Activated CD8-positive, alpha-beta memory T cell treated with anti-CD3 and anti-CD28 coated beads, Interleukin-2, amount 10 ng/mL, durations not matched to agents 7 days and 5 days (primary cell): ENCODE measurements at regions not wholly inside any gene's neighbourhood (a gene's known extent, or its start where the extent isn't known, plus 50 kb on each side); places are given as distances from the start of the nearest gene placed in this dataset.

Experiments
- ATAC-seq: fragments of 150-1000 bp; cut with Tn5 transposase; one replicate; pipeline ENCODE4 v1.10.0; 2021; ENCODE audit warnings: moderate library complexity
- CTCF ChIA-PET: fragments of 350-600 bp; sonication (Branson Sonifier 250); formaldehyde crosslinking; loops from one replicate; lab custom pipeline; 2021; ENCODE audit warnings: antibody characterized with exemption; lab: Charles Lee
- DNase-seq: peaks from one replicate; pipeline ENCODE4 v3.0.0-alpha.2; 2020
- H3K27ac Mint-ChIP-seq: one replicate; pipeline ENCODE4 v1.8.0; 2021; ENCODE audit warnings: mild to moderate bottlenecking, mixed read lengths
- H3K27me3 Mint-ChIP-seq: one replicate; pipeline ENCODE4 v1.8.0; 2021; ENCODE audit warnings: mixed read lengths
- H3K36me3 Mint-ChIP-seq: one replicate; pipeline ENCODE4 v1.8.0; 2021; ENCODE audit warnings: mild to moderate bottlenecking, mixed read lengths
- H3K4me1 Mint-ChIP-seq: one replicate; pipeline ENCODE4 v1.8.0; 2021; ENCODE audit warnings: mixed read lengths
- H3K4me3 Mint-ChIP-seq: one replicate; pipeline ENCODE4 v1.8.0; 2021; ENCODE audit warnings: mild to moderate bottlenecking, moderate library complexity, mixed read lengths
- H3K9me3 Mint-ChIP-seq: one replicate; pipeline ENCODE4 v1.8.0; 2022; ENCODE audit warnings: low read depth, mixed read lengths

DNA sequence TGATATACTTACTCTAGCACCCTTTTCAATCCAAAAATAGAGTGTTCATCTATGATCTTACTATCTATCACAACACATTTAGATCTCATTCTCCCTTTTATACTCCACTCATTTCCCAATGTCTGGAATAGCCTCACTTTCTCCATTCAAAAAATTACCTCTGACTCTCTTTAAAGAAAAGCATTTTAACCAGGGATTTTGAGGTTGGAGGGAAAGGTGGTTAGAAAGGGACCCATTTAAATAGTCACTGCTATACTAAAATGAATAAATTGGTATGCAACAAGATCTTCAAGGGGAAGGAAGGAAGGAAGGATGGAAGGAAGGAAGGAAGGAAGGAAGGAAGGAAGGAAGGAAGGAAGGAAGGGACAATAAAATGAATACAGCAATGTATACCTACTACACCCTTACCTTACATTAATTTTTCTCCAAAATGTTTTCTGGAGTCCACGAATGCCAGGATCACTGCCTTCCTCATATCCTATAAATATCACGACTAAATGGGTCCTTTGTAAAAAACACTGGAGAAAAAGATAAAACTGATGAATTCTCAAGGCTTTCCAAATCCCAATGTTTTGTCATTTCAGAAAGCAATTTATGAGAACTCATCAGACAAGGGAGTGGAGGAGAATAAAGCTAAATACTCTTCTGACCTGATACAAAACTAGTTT is 202.7 kb downstream of the ZEB2 start:
- CTCF ChIA-PET, result interaction anchor here (1.1 to 1.2 kb wide), 2 partner anchors 11 to 39 kb away, joined by 3 read pairs; no protein-coding TSS in a partner anchor
- peaks cover 75% of the 10 kb centered on the region for H3K36me3 Mint-ChIP-seq
- H3K27me3 Mint-ChIP-seq, result no peaks in the 10 kb centered on the region
- H3K4me1 Mint-ChIP-seq, result peaks cover 35% of the 10 kb centered on the region
- peaks cover 13% of the 10 kb centered on the region for H3K9me3 Mint-ChIP-seq
- no peak overlapping the region for H3K4me3 Mint-ChIP-seq
- no peak for ATAC-seq
- H3K27ac Mint-ChIP-seq, result no peak overlapping the region
- no peak for DNase-seq

GRCh38 chr2:144310889-144311608 is 208.9 kb downstream of the ZEB2 start:
- CTCF ChIA-PET, result interaction anchor here (1.6 to 2.2 kb wide), 3 partner anchors 9 to 14 kb away, joined by 4 to 7 read pairs (median 6); no protein-coding TSS in a partner anchor
- no peak for DNase-seq
- peaks cover 76% of the 10 kb centered on the region for H3K36me3 Mint-ChIP-seq
- H3K4me1 Mint-ChIP-seq, result peaks cover 33% of the 10 kb centered on the region
- peak overlapping the region; percentile 77 for H3K27ac Mint-ChIP-seq
- no peaks in the 10 kb centered on the region for H3K27me3 Mint-ChIP-seq
- peak; percentile 61 for ATAC-seq
- peaks cover 17% of the 10 kb centered on the region for H3K9me3 Mint-ChIP-seq
- peak overlapping the region; percentile 53 for H3K4me3 Mint-ChIP-seq

DNA sequence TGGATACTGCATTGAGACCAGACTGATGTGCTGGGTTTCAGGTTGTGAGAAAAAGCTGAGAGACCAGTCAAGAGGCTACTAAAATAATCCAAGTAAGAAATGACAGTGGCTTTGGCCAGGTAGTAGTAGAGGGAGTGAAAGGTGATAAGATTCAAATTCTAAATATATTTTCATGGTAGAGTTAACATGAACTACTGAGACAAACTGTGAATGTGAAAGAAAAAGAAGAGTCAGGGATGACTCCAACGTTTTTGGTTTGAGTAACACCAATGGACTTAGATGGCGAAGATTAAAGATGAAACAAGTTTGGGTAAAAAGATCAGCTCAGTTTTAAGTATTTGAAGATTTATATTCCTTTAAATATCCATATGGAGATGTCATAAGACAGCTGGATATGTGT is 209.4 kb downstream of the ZEB2 start:
- Mint-ChIP-seq H3K4me1 (peaks cover 36% of the 10 kb centered on the region), H3K27ac (peak overlapping the region; percentile 77), H3K4me3 (peak overlapping the region; percentile 53), H3K36me3 (peaks cover 74% of the 10 kb centered on the region), H3K9me3 (peaks cover 17% of the 10 kb centered on the region), H3K27me3 (no peaks in the 10 kb centered on the region)
- ATAC-seq, result peak; percentile 68
- CTCF ChIA-PET, result interaction anchor here (1.6 to 2.2 kb wide), 3 partner anchors 9 to 14 kb away, joined by 4 to 7 read pairs (median 6); no protein-coding TSS in a partner anchor
- DNase-seq, result no peak

- no peaks in the 10 kb centered on the region for H3K27me3 Mint-ChIP-seq
- no peak for DNase-seq
- peaks cover 13% of the 10 kb centered on the region for H3K9me3 Mint-ChIP-seq
- no peak for ATAC-seq
- H3K36me3 Mint-ChIP-seq, result peaks cover 66% of the 10 kb centered on the region
- H3K27ac Mint-ChIP-seq, result no peak overlapping the region
- no peak overlapping the region for H3K4me3 Mint-ChIP-seq
- H3K4me1 Mint-ChIP-seq, result peaks cover 44% of the 10 kb centered on the region
- CTCF ChIA-PET, result no interaction called here
Observed at GRCh38 chr2:144307711-144308110, 212.2 kb downstream of the ZEB2 start.

DNA sequence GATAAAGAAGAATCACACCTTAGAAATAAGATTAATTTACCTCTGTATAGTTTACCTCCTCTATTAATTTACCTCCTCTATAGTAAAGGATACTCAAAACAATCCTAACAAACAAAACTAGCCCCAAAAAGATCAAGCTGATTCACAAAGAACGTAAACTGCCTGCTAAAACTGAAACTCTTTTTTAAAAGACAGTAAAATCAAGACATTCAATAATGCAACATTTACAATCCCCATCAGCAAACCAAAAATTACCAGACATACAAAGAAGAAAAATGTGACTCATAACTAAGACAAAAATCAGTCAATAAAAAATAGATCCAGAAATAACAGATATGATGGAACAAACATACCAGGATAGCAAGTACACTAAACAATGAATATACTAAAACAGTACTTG is 215.7 kb downstream of the ZEB2 start:
- H3K4me1 Mint-ChIP-seq, result peaks cover 21% of the 10 kb centered on the region
- peak overlapping the region; percentile 3 for H3K4me3 Mint-ChIP-seq
- H3K27me3 Mint-ChIP-seq, result no peaks in the 10 kb centered on the region
- H3K27ac Mint-ChIP-seq, result peak overlapping the region; percentile 39
- H3K36me3 Mint-ChIP-seq, result peaks cover 50% of the 10 kb centered on the region
- peak; percentile 30 for ATAC-seq
- CTCF ChIA-PET, result interaction anchor here (1.9 kb wide), 1 partner anchor 10 kb away, joined by 4 read pairs; no protein-coding TSS in a partner anchor
- no peak for DNase-seq
- H3K9me3 Mint-ChIP-seq, result peaks cover 5% of the 10 kb centered on the region

DNA sequence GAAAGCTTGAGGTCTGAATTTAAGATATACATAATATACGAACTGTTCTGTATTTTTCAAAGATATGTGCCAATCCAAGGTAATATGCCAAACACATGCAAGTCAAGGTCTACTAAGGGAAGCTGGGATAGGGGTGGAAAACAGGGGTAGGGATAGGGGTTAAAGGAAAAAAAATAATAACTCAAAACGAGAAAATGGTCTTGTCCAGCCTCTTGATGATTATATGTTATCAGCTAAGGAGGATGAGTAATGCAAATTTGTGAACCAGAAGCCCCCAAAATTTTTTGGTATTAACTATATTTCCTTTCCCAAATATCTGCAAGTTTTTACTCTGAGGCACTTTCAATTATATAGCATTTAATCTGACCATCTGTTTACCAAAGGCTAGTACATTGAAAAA is 219.3 kb downstream of the ZEB2 start:
- DNase-seq, result no peak
- Mint-ChIP-seq H3K4me3 (no peak overlapping the region), H3K27me3 (no peaks in the 10 kb centered on the region), H3K36me3 (peaks cover 46% of the 10 kb centered on the region), H3K4me1 (peaks cover 17% of the 10 kb centered on the region), H3K9me3 (peaks cover 6% of the 10 kb centered on the region), H3K27ac (no peak overlapping the region)
- CTCF ChIA-PET, result interaction anchor here (1.0 to 2.1 kb wide), 2 partner anchors 10 to 22 kb away, joined by 4 to 6 read pairs; no protein-coding TSS in a partner anchor
- ATAC-seq, result no peak

GRCh38 chr2:144290276-144290675 is 229.6 kb downstream of the ZEB2 start:
- DNase-seq (no peak), ATAC-seq (no peak)
- CTCF ChIA-PET, result interaction anchor here (1.6 kb wide), 1 partner anchor 11 kb away, joined by 3 read pairs; no protein-coding TSS in a partner anchor
- H3K27ac Mint-ChIP-seq, result no peak overlapping the region
- H3K27me3 Mint-ChIP-seq, result no peaks in the 10 kb centered on the region
- no peak overlapping the region for H3K4me3 Mint-ChIP-seq
- peaks cover 7% of the 10 kb centered on the region for H3K4me1 Mint-ChIP-seq
- peaks cover 43% of the 10 kb centered on the region for H3K36me3 Mint-ChIP-seq
- H3K9me3 Mint-ChIP-seq, result peaks cover 5% of the 10 kb centered on the region

GRCh38 chr2:144288438-144288837 is 231.5 kb downstream of the ZEB2 start:
- no peak for DNase-seq
- CTCF ChIA-PET, result interaction anchor here (1.6 kb wide), 1 partner anchor 9 kb away, joined by 3 read pairs; no protein-coding TSS in a partner anchor
- Mint-ChIP-seq H3K27me3 (no peaks in the 10 kb centered on the region), H3K9me3 (peaks cover 5% of the 10 kb centered on the region), H3K36me3 (peaks cover 36% of the 10 kb centered on the region), H3K4me1 (peaks cover 7% of the 10 kb centered on the region), H3K4me3 (no peak overlapping the region), H3K27ac (no peak overlapping the region)
- no peak for ATAC-seq

GRCh38 chr2:144285324-144285723 is 234.6 kb downstream of the ZEB2 start:
- DNase-seq (no peak), ATAC-seq (no peak)
- CTCF ChIA-PET, result interaction anchor here (0.6 kb wide), 1 partner anchor 24 kb away, joined by 3 read pairs; no protein-coding TSS in a partner anchor
- H3K4me1 Mint-ChIP-seq, result peaks cover 22% of the 10 kb centered on the region
- no peaks in the 10 kb centered on the region for H3K27me3 Mint-ChIP-seq
- H3K9me3 Mint-ChIP-seq, result no peaks in the 10 kb centered on the region
- H3K36me3 Mint-ChIP-seq, result peaks cover 21% of the 10 kb centered on the region
- H3K27ac Mint-ChIP-seq, result no peak overlapping the region
- H3K4me3 Mint-ChIP-seq, result no peak overlapping the region

DNA sequence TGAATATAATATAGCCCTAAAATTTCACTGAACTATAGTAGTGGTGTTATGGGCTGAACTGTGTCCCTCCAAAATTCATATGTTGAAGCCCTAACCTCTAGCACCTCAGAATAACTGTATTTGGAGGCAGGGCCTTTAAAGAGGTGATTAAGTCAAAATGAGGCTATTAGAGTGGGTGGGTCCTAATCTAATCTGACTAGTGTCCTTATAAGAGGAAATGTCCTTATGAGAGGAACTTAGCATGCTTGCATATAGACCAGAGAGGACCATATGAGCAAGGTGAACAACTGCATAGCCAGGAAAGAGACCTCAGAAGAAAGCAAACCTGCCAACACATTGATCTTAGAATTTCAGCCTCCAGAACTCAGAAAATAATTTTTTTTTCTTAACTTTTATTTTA is 238.4 kb downstream of the ZEB2 start:
- CTCF ChIA-PET, result no interaction called here
- Mint-ChIP-seq H3K4me1 (peaks cover 48% of the 10 kb centered on the region), H3K36me3 (peaks cover 7% of the 10 kb centered on the region), H3K27me3 (no peaks in the 10 kb centered on the region), H3K27ac (no peak overlapping the region), H3K9me3 (no peaks in the 10 kb centered on the region), H3K4me3 (no peak overlapping the region)
- ATAC-seq (no peak), DNase-seq (no peak)

DNA sequence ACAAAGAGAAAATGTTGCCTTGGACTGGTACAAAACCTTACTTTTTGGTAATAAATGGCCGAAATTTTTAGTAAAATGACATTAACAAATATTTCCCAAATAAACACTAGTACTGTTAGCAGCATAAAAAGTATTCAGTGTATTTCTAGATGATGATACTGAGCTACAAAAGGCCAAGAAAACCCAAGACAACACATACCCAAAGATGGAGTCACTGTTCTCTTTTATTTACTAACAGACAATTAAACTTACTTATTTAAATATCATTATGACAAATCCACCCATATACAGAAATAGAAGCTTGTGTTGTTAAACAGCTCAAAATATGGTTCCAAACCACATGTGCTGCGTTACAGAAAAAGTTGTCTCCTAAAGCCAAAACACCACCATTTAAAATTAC is 239.9 kb downstream of the ZEB2 start:
- Mint-ChIP-seq H3K4me3 (peak overlapping the region; percentile 36), H3K4me1 (peaks cover 46% of the 10 kb centered on the region), H3K36me3 (peaks cover 10% of the 10 kb centered on the region), H3K9me3 (no peaks in the 10 kb centered on the region), H3K27me3 (no peaks in the 10 kb centered on the region), H3K27ac (peak overlapping the region; percentile 78)
- CTCF ChIA-PET, result interaction anchor here (0.8 to 1.3 kb wide), 3 partner anchors 9 to 79 kb away, joined by 3 read pairs; no protein-coding TSS in a partner anchor
- no peak for DNase-seq
- no peak for ATAC-seq

GRCh38 chr2:144279165-144279564 is 240.8 kb downstream of the ZEB2 start:
- CTCF ChIA-PET, result interaction anchor here (0.8 to 1.3 kb wide), 3 partner anchors 10 to 78 kb away, joined by 3 read pairs; no protein-coding TSS in a partner anchor
- H3K27ac Mint-ChIP-seq, result peak overlapping the region; percentile 78
- no peak for DNase-seq
- H3K4me1 Mint-ChIP-seq, result peaks cover 46% of the 10 kb centered on the region
- no peaks in the 10 kb centered on the region for H3K27me3 Mint-ChIP-seq
- H3K9me3 Mint-ChIP-seq, result no peaks in the 10 kb centered on the region
- H3K4me3 Mint-ChIP-seq, result peak overlapping the region; percentile 54
- H3K36me3 Mint-ChIP-seq, result peaks cover 13% of the 10 kb centered on the region
- ATAC-seq, result peak; percentile 56

DNA sequence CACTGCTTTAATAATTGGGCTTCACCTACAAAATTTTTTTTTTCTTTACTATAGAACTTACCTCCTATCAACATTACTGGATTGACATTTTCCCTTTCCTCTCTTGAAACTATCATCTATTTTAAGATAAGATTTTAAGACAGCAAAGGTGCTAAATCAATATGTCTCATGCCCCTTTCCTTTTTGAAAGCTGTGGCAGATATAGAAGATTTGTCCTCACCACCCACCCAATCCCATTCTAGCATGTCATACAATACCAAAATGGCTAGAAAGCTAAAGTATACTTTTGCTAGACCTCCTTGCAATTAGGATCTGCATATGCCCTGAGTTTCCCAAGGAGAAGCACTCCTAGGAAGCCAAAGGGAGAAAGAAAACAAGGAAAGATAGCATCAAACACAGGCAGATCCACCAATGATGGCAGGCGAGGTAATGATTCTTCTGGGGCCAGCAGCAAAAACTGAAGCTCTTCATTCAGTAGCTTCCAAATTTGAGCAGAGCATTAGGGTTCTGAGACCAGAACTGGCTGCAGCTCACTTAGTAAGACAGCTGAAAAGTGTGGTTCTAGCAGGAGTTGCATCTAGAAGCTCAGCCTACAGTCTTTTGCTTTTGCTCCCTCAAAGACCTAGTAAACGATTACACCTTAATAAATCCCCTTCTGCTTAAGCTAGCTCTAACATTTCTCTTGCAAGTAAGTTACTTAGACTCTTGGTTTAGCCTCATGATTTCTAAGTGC is 242.1 kb downstream of the ZEB2 start:
- Mint-ChIP-seq H3K27me3 (no peaks in the 10 kb centered on the region), H3K27ac (peak overlapping the region; percentile 80), H3K4me1 (peaks cover 42% of the 10 kb centered on the region), H3K36me3 (peaks cover 13% of the 10 kb centered on the region), H3K9me3 (no peaks in the 10 kb centered on the region), H3K4me3 (peak overlapping the region; percentile 54)
- peak; percentile 52 for ATAC-seq
- CTCF ChIA-PET, result interaction anchor here (0.9 to 1.4 kb wide), 7 partner anchors 12 to 53 kb away, joined by 3 to 4 read pairs (median 3); no protein-coding TSS in a partner anchor
- no peak for DNase-seq
